SK-N-SH treated with all-trans-retinoic acid at 6 μM for 48 hours (cell line): ENCODE measurements at regions not wholly inside any gene's neighbourhood (a gene's known extent, or its start where the extent isn't known, plus 50 kb on each side); places are given as distances from the start of the nearest gene placed in this dataset.
"Not testable (repeated sequence)": the region's sequence is repeated elsewhere in the genome, so short reads cannot be mapped to it uniquely, and the experiment has no call there.

Experiments used
- ATAC-seq: fragments of 200-7000 bp; cut with Tn5 transposase; 3 replicates; pipeline ENCODE4 v1.9.1; 2020; ENCODE audit warnings: mild to moderate bottlenecking, moderate library complexity
- ARNTL ChIP-seq: fragments of 450-650 bp; formaldehyde crosslinking; IDR thresholded peaks from 2 replicates; pipeline ENCODE4 v1.5.0; 2020; ENCODE audit warnings: low read depth, mild to moderate bottlenecking, moderate library complexity, borderline replicate concordance
- BACH2 ChIP-seq: fragments of 250-450 bp; sonication (Bioruptor Pico); IDR thresholded peaks from 2 replicates; pipeline ENCODE4 v1.9.0; 2021; ENCODE audit warnings: mild to moderate bottlenecking, borderline replicate concordance
- CREB5 ChIP-seq: fragments of 250-450 bp; sonication (Bioruptor Pico); IDR thresholded peaks from 2 replicates; pipeline ENCODE4 v1.5.1; 2020; ENCODE audit warnings: low read depth, mild to moderate bottlenecking, moderate library complexity
- CSDC2 ChIP-seq: fragments of 250-450 bp; sonication (Bioruptor Pico); IDR thresholded peaks from 2 replicates; pipeline ENCODE4 v1.5.0; 2020; ENCODE audit warnings: mild to moderate bottlenecking, moderate library complexity
- CSRNP3 ChIP-seq: fragments of 250-450 bp; sonication (Bioruptor Pico); IDR thresholded peaks from 2 replicates; pipeline ENCODE4 v1.5.1; 2021; ENCODE audit warnings: mild to moderate bottlenecking, moderate library complexity
- ESRRG ChIP-seq: fragments of 250-450 bp; sonication (Bioruptor Pico); IDR thresholded peaks from 2 replicates; pipeline ENCODE4 v1.6.1; 2021; ENCODE audit warnings: mild to moderate bottlenecking
- GLIS3 ChIP-seq: fragments of 250-450 bp; sonication (Bioruptor Pico); IDR thresholded peaks from 2 replicates; pipeline ENCODE4 v1.5.0; 2020; ENCODE audit warnings: mild to moderate bottlenecking, moderate library complexity
- ISL1 ChIP-seq: fragments of 250-450 bp; sonication (Bioruptor Pico); IDR thresholded peaks from 2 replicates; pipeline ENCODE4 v2.1.2; 2022; ENCODE audit warnings: mild to moderate bottlenecking, moderate library complexity
- OSR1 ChIP-seq: fragments of 250-450 bp; sonication (Bioruptor Pico); IDR thresholded peaks from 2 replicates; pipeline ENCODE4 v1.8.0; 2022; ENCODE audit warnings: moderate library complexity, mild to moderate bottlenecking, inconsistent platforms
- PPARA ChIP-seq: fragments of 250-450 bp; sonication (Bioruptor Pico); IDR thresholded peaks from 2 replicates; pipeline ENCODE4 v1.5.0; 2020; ENCODE audit warnings: mild to moderate bottlenecking, borderline replicate concordance
- RARB ChIP-seq: fragments of 250-450 bp; sonication (Bioruptor Pico); IDR thresholded peaks from 2 replicates; pipeline ENCODE4 v1.8.0; 2021; ENCODE audit warnings: mild to moderate bottlenecking, moderate library complexity
- SNAI2 ChIP-seq: fragments of 250-450 bp; sonication (Bioruptor Pico); IDR thresholded peaks from 2 replicates; pipeline ENCODE4 v1.5.0; 2020; ENCODE audit warnings: mild to moderate bottlenecking, moderate library complexity
- TCF4 ChIP-seq: fragments of 250-450 bp; sonication (Bioruptor Pico); IDR thresholded peaks from 2 replicates; pipeline ENCODE4 v1.8.0; 2021; ENCODE audit warnings: mild to moderate bottlenecking, moderate library complexity, borderline replicate concordance
- TOX ChIP-seq: fragments of 250-450 bp; sonication (Bioruptor Pico); IDR thresholded peaks from 2 replicates; pipeline ENCODE4 v1.8.0; 2021; ENCODE audit warnings: mild to moderate bottlenecking, moderate library complexity, borderline replicate concordance
- TSHZ2 ChIP-seq: fragments of 250-450 bp; sonication (Bioruptor Pico); IDR thresholded peaks from 2 replicates; pipeline ENCODE4 v1.5.0; 2020; ENCODE audit warnings: mild to moderate bottlenecking, moderate library complexity
- ZC3H10 ChIP-seq: fragments of 250-450 bp; sonication (Bioruptor Pico); IDR thresholded peaks from 2 replicates; pipeline ENCODE4 v1.5.1; 2021; ENCODE audit warnings: mild to moderate bottlenecking, moderate library complexity
- ZFP3 ChIP-seq: fragments of 250-450 bp; sonication (Bioruptor Pico); IDR thresholded peaks from 2 replicates; pipeline ENCODE4 v1.5.0; 2020; ENCODE audit warnings: mild to moderate bottlenecking, moderate library complexity
- ZFP30 ChIP-seq: fragments of 450-650 bp; formaldehyde crosslinking; IDR thresholded peaks from 2 replicates; pipeline ENCODE4 v1.5.0; 2022; ENCODE audit warnings: mild to moderate bottlenecking, moderate library complexity
- ZNF565 ChIP-seq: fragments of 450-650 bp; formaldehyde crosslinking; conservative IDR thresholded peaks from 2 replicates; pipeline ENCODE4 v1.5.0; 2020; ENCODE audit warnings: low read depth, mild to moderate bottlenecking, moderate library complexity
- ZNF70 ChIP-seq: fragments of 450-650 bp; formaldehyde crosslinking; IDR thresholded peaks from 2 replicates; pipeline ENCODE4 v1.5.0; 2020; ENCODE audit warnings: mild to moderate bottlenecking, moderate library complexity
- ZNF8 ChIP-seq: fragments of 450-650 bp; formaldehyde crosslinking; IDR thresholded peaks from 2 replicates; pipeline ENCODE4 v1.5.0; 2020; ENCODE audit warnings: mild to moderate bottlenecking, moderate library complexity
- TF ChIP-seq, protein P1 (sequence below): fragments of 250-450 bp; sonication (Bioruptor Pico); IDR thresholded peaks from 2 replicates; pipeline ENCODE4 v1.8.0; 2021; ENCODE audit warnings: low read depth, mild to moderate bottlenecking, moderate library complexity, borderline replicate concordance
- TF ChIP-seq, protein P2 (sequence below): fragments of 250-450 bp; sonication (Bioruptor Pico); IDR thresholded peaks from 2 replicates; pipeline ENCODE4 v1.8.0; 2020; ENCODE audit warnings: mild to moderate bottlenecking, moderate library complexity, borderline replicate concordance

- no peak for TF ChIP-seq SNAI2
- no peak for TF ChIP-seq ZC3H10 (CRISPR knock-in tag)
- TF ChIP-seq ARNTL (CRISPR knock-in tag) = no peak
- TF ChIP-seq BACH2 = no peak
- no peak for TF ChIP-seq ZFP30 (CRISPR knock-in tag)
- no peak for TF ChIP-seq GLIS3 (CRISPR knock-in tag)
- TF ChIP-seq ZFP3 (CRISPR knock-in tag) = no peak
- TF ChIP-seq RARB (CRISPR knock-in tag) = no peak
- TF ChIP-seq, protein P1, sequence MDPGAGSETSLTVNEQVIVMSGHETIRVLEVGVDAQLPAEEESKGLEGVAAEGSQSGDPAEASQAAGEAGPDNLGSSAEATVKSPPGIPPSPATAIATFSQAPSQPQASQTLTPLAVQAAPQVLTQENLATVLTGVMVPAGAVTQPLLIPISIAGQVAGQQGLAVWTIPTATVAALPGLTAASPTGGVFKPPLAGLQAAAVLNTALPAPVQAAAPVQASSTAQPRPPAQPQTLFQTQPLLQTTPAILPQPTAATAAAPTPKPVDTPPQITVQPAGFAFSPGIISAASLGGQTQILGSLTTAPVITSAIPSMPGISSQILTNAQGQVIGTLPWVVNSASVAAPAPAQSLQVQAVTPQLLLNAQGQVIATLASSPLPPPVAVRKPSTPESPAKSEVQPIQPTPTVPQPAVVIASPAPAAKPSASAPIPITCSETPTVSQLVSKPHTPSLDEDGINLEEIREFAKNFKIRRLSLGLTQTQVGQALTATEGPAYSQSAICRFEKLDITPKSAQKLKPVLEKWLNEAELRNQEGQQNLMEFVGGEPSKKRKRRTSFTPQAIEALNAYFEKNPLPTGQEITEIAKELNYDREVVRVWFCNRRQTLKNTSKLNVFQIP (CRISPR knock-in tag) = no peak
- no peak for TF ChIP-seq OSR1 (CRISPR knock-in tag)
- TF ChIP-seq TOX (CRISPR knock-in tag) = no peak
- no peak for TF ChIP-seq CSDC2 (CRISPR knock-in tag)
- TF ChIP-seq ZNF8 (CRISPR knock-in tag) = no peak
- TF ChIP-seq PPARA (CRISPR knock-in tag) = no peak
- no peak for TF ChIP-seq CREB5 (CRISPR knock-in tag)
- TF ChIP-seq CSRNP3 = no peak
- TF ChIP-seq ESRRG (CRISPR knock-in tag) = no peak
- TF ChIP-seq, protein P2, sequence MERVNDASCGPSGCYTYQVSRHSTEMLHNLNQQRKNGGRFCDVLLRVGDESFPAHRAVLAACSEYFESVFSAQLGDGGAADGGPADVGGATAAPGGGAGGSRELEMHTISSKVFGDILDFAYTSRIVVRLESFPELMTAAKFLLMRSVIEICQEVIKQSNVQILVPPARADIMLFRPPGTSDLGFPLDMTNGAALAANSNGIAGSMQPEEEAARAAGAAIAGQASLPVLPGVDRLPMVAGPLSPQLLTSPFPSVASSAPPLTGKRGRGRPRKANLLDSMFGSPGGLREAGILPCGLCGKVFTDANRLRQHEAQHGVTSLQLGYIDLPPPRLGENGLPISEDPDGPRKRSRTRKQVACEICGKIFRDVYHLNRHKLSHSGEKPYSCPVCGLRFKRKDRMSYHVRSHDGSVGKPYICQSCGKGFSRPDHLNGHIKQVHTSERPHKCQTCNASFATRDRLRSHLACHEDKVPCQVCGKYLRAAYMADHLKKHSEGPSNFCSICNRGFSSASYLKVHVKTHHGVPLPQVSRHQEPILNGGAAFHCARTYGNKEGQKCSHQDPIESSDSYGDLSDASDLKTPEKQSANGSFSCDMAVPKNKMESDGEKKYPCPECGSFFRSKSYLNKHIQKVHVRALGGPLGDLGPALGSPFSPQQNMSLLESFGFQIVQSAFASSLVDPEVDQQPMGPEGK = no peak
- ATAC-seq = no peak
Observed at GRCh38 chrX:138254001-138254400, 457.5 kb downstream of the FGF13 start.

DNA sequence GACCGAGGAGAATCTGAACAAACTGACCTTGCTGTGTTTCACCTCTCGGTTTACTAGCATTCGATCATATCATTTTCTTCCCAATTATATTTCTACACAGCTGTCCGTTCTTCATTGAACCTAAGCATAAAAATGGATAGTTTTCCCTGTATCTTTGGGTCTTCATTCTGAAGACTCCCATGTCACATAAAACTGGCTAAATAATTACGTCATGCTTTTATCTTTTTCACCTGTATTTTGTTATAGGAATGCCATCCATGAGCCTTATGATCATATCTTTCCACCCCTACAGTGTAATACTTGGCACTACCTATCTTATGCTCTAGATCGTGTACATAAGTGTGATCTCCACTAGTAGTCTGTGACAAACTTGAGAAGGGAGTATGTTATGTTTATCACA lies 456.1 kb downstream of the FGF13 start:
- TF ChIP-seq ZNF70 (CRISPR knock-in tag) (no peak), GLIS3 (CRISPR knock-in tag) (no peak), ARNTL (CRISPR knock-in tag) (no peak), CSDC2 (CRISPR knock-in tag) (no peak), ISL1 (CRISPR knock-in tag) (no peak), CREB5 (CRISPR knock-in tag) (no peak), ZNF565 (CRISPR knock-in tag) (no peak), ZFP3 (CRISPR knock-in tag) (no peak), SNAI2 (no peak), OSR1 (CRISPR knock-in tag) (no peak), CSRNP3 (no peak), BACH2 (no peak), TOX (CRISPR knock-in tag) (no peak), ESRRG (CRISPR knock-in tag) (no peak), PPARA (CRISPR knock-in tag) (no peak), TCF4 (CRISPR knock-in tag) (no peak), TSHZ2 (CRISPR knock-in tag) (no peak), ZNF8 (CRISPR knock-in tag) (no peak), ZC3H10 (CRISPR knock-in tag) (no peak)
- no peak for ATAC-seq

DNA sequence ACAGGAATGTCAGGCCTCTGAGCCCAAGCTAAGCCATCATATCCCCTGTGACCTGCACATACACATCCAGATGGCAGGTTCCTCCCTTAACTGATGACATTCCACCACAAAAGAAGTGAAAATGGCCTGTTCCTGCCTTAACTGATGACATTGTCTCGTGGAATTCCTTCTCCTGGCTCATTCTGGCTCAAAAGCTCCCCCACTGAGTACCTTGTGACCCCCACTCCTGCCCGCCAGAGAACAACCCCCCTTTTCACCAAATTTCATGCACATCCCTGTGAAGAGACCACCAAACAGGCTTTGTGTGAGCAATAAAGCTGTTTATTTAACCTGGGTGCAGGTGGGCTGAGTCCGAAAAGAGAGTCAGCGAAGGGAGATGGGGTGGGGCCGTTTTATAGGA lies 447.4 kb downstream of the FGF13 start:
- not testable (repeated sequence) for ATAC-seq
